OCI-LY7 (cell line): ENCODE measurements at regions not wholly inside any gene's neighbourhood (a gene's known extent, or its start where the extent isn't known, plus 50 kb on each side); places are given as distances from the start of the nearest gene placed in this dataset.
"Not testable (repeated sequence)": the region's sequence is repeated elsewhere in the genome, so short reads cannot be mapped to it uniquely, and the experiment has no call there.

Experiments
- BruUV-seq: library from RNA; stranded (reverse); fragments of 400-500 nt; replicated peaks from 2 replicates; lab custom pipeline; 2021; lab: Mats Ljungman, UMichigan
- CTCF ChIA-PET: fragments of 300-600 bp; sonication (Branson Sonifier 250); formaldehyde crosslinking; loops from one replicate; lab custom pipeline; 2022; ENCODE audit warnings: antibody characterized with exemption; ENCODE audit not compliant: unreplicated experiment; lab: Charles Lee
- POLR2A ChIA-PET: fragments of 300-600 bp; sonication (Branson Sonifier 250); formaldehyde crosslinking; loops from one replicate; lab custom pipeline; 2022; ENCODE audit warnings: antibody characterized with exemption; lab: Charles Lee
- DNase-seq: peaks from one replicate; pipeline ENCODE4 v3.0.0-alpha.2; 2015; ENCODE audit warnings: low spot score
- H2AFZ ChIP-seq: fragments of 200-600 bp; sonication (generic), shearing (Covaris generic); 2 replicates; pipeline ENCODE4 v1.6.1; 2014; ENCODE audit warnings: mild to moderate bottlenecking, antibody characterized with exemption, low read length, moderate library complexity
- H3K27ac ChIP-seq: fragments of 200-600 bp; sonication (generic); 2 replicates; pipeline ENCODE4 v1.5.1; 2014; ENCODE audit warnings: mixed run types, low read depth, mild to moderate bottlenecking, moderate library complexity, low read length, inconsistent platforms; ENCODE audit not compliant: poor library complexity, severe bottlenecking
- H3K36me3 ChIP-seq: fragments of 200-600 bp; sonication (generic); 2 replicates; pipeline ENCODE4 v1.6.1; 2014; ENCODE audit warnings: mild to moderate bottlenecking, antibody characterized with exemption, low read length, moderate library complexity, mixed read lengths; ENCODE audit not compliant: insufficient read depth
- H3K4me1 ChIP-seq: fragments of 200-600 bp; sonication (generic); 2 replicates; pipeline ENCODE4 v1.5.1; 2014; ENCODE audit warnings: mild to moderate bottlenecking, low read length; ENCODE audit not compliant: insufficient read depth, poor library complexity, severe bottlenecking
- H3K4me2 ChIP-seq: fragments of 200-600 bp; sonication (generic); 2 replicates; pipeline ENCODE4 v1.6.1; 2014; ENCODE audit warnings: mild to moderate bottlenecking, low read length
- H3K4me3 ChIP-seq: fragments of 200-600 bp; sonication (generic); 2 replicates; pipeline ENCODE4 v1.5.1; 2014; ENCODE audit warnings: mild to moderate bottlenecking, low read depth, low read length; ENCODE audit not compliant: poor library complexity, severe bottlenecking
- H3K79me2 ChIP-seq: fragments of 200-600 bp; sonication (generic); 2 replicates; pipeline ENCODE4 v1.6.1; 2016; ENCODE audit warnings: low read depth, mild to moderate bottlenecking, low read length, moderate library complexity, mixed read lengths; ENCODE audit not compliant: insufficient read depth
- H3K9me2 ChIP-seq: fragments of 200-600 bp; sonication (generic); 2 replicates; pipeline ENCODE4 v1.6.1; 2016; ENCODE audit warnings: mild to moderate bottlenecking, low read length, mixed read lengths; ENCODE audit not compliant: insufficient read depth
- H3K9me3 ChIP-seq: fragments of 200-600 bp; sonication (generic); 2 replicates; pipeline ENCODE4 v1.6.1; 2014; ENCODE audit warnings: mild to moderate bottlenecking, mixed run types, low read length, mixed read lengths
- H4K20me1 ChIP-seq: fragments of 200-600 bp; sonication (generic); 2 replicates; pipeline ENCODE4 v1.6.1; 2014; ENCODE audit warnings: mild to moderate bottlenecking, antibody characterized with exemption, low read length, moderate library complexity, mixed read lengths; ENCODE audit not compliant: insufficient read depth
- EZH2phosphoT487 ChIP-seq: fragments of 200-600 bp; sonication (generic); IDR thresholded peaks from 2 replicates; pipeline ENCODE4 v1.6.1; 2018; ENCODE audit warnings: low read depth, borderline replicate concordance, mild to moderate bottlenecking, mixed run types, antibody characterized with exemption, low read length, moderate library complexity, mixed read lengths
- intact Hi-C: fragments of 100-400 bp; cut with micrococcal nuclease; formaldehyde crosslinking; loops from one replicate; pipeline ENCODE4 v1.10.0; 2022; ENCODE audit not compliant: unreplicated experiment
- TF ChIP-seq, protein P1 (sequence below): fragments of 200-600 bp; sonication (generic); conservative IDR thresholded peaks from 2 replicates; pipeline ENCODE4 v1.5.1; 2014; ENCODE audit warnings: mild to moderate bottlenecking, antibody characterized with exemption, low read length, moderate library complexity, mixed read lengths

DNA sequence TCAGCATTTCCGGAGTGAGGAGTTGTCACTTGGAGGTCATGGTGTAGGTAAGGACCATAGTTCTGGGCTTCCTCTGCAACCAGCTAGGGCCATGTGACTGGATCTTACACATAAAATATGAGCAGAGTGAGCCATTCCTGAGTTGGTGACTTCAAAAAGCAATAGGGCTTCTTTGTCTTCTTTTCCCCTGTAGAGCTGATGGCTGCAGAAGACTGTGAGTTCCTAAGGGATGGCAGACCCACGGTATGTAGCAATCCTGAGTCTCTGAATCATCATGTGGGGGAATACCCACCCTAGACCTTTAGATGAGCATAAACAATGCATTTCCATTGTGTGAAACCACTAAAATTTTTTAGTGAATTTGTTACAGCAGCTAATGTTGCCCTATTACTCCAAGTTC, 151.1 kb upstream of the TBX3 start:
- Histone ChIP-seq H3K27ac (no peak overlapping the region), H3K36me3 (no peaks in the 10 kb centered on the region), H4K20me1 (no peaks in the 10 kb centered on the region), H3K4me3 (no peak overlapping the region), H3K79me2 (no peaks in the 10 kb centered on the region), H3K9me3 (no peaks in the 10 kb centered on the region), H2AFZ (no peak overlapping the region), H3K4me2 (no peak overlapping the region), H3K4me1 (no peaks in the 10 kb centered on the region), H3K9me2 (no peaks in the 10 kb centered on the region)
- ChIA-PET CTCF (no interaction called here), POLR2A (no interaction called here)
- DNase-seq, result no peak
- no TSS peak for BruUV-seq
- intact Hi-C loops, result no loop called here
- TF ChIP-seq, protein P1, sequence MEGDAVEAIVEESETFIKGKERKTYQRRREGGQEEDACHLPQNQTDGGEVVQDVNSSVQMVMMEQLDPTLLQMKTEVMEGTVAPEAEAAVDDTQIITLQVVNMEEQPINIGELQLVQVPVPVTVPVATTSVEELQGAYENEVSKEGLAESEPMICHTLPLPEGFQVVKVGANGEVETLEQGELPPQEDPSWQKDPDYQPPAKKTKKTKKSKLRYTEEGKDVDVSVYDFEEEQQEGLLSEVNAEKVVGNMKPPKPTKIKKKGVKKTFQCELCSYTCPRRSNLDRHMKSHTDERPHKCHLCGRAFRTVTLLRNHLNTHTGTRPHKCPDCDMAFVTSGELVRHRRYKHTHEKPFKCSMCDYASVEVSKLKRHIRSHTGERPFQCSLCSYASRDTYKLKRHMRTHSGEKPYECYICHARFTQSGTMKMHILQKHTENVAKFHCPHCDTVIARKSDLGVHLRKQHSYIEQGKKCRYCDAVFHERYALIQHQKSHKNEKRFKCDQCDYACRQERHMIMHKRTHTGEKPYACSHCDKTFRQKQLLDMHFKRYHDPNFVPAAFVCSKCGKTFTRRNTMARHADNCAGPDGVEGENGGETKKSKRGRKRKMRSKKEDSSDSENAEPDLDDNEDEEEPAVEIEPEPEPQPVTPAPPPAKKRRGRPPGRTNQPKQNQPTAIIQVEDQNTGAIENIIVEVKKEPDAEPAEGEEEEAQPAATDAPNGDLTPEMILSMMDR, result no peak
- TF ChIP-seq EZH2phosphoT487, result no peak

DNA sequence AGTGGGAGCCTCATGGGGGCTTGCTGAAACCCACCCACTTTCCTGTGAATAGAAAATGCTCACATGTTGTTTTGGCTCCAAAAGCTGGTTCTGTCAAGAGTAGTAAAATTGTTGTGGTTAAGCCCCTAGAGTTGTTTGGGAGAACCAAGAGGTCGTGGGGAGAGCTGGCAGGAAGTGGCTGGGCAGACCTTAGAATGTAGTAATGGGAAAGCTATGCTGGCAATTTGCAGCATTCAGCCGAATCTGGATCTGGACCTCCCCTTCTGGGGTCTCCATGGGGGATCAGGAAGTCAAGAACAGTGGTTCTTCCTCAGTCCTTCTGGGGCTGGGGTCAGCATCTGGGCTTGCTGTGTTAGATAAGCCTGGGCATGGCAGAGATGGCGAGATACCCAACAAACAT, 150.6 kb upstream of the TBX3 start:
- DNase-seq, result no peak
- no peak overlapping the region for H2AFZ ChIP-seq
- TF ChIP-seq, protein P1, result no peak
- no peak for TF ChIP-seq EZH2phosphoT487
- no peaks in the 10 kb centered on the region for H3K9me3 ChIP-seq
- no peaks in the 10 kb centered on the region for H3K9me2 ChIP-seq
- intact Hi-C loops, result no loop called here
- no peaks in the 10 kb centered on the region for H4K20me1 ChIP-seq
- ChIA-PET CTCF (no interaction called here), POLR2A (no interaction called here)
- H3K36me3 ChIP-seq, result no peaks in the 10 kb centered on the region
- no peaks in the 10 kb centered on the region for H3K79me2 ChIP-seq
- no peak overlapping the region for H3K4me3 ChIP-seq
- no peaks in the 10 kb centered on the region for H3K4me1 ChIP-seq
- H3K27ac ChIP-seq, result no peak overlapping the region
- no peak overlapping the region for H3K4me2 ChIP-seq
- no TSS peak for BruUV-seq

DNA sequence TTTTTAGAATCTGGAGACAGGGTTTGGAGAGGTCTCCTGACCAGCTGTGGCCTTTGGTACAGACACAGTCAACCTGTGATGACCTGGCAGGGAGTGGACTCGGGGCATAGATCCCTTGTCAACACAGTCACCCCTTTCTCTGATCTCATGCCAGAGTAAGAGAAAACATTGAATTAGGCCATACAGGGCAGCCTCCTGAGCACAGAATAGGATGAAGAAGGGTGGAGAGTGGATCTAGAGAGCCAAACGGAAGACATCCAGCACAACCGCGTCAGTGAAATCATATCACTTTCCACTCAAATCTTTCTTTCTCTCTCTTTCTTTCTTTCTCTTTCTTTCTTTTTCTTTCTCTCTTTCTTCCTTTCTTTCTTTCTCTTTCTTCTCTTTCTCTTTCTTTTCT, 145.9 kb upstream of the TBX3 start:
- no peaks in the 10 kb centered on the region for H3K79me2 ChIP-seq
- no peaks in the 10 kb centered on the region for H3K4me1 ChIP-seq
- CTCF ChIA-PET, result no interaction called here

DNA sequence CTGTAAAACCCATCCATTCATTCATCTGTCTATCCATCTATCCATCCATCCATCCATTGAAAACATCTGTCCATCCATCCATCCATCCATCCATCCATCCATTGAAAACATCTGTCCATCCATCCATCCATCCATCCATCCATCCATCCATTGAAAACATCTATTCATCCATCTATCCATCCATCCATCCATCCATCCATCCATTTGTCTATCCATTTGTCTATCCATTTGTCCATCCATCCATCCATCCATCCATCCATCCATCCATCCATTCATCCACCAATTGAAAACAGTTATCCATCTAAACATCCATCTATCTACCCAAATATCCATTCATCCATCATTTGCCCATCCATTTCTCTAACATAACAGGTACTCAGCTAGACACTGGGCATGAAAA, 145.3 kb upstream of the TBX3 start:
- POLR2A ChIA-PET, result not testable (repeated sequence)

More for the DNA sequence above, 145.9 kb upstream of the TBX3 start:
- no peak overlapping the region for H3K27ac ChIP-seq
- no TSS peak for BruUV-seq
- no peak overlapping the region for H3K4me3 ChIP-seq
- no peak for TF ChIP-seq EZH2phosphoT487
- TF ChIP-seq, protein P1, result no peak
- POLR2A ChIA-PET, result interaction anchor here (0.6 kb wide), 1 partner anchor 582 kb away, joined by 3 read pairs; no protein-coding TSS in a partner anchor
- H3K36me3 ChIP-seq, result no peaks in the 10 kb centered on the region
- intact Hi-C loops, result no loop called here
- H3K9me3 ChIP-seq, result no peaks in the 10 kb centered on the region
- no peaks in the 10 kb centered on the region for H4K20me1 ChIP-seq
- no peaks in the 10 kb centered on the region for H3K9me2 ChIP-seq
- H3K4me2 ChIP-seq, result no peak overlapping the region
- no peak for DNase-seq
- no peak overlapping the region for H2AFZ ChIP-seq

More for the DNA sequence above, 145.3 kb upstream of the TBX3 start:
- H3K4me3 ChIP-seq, H3K27ac ChIP-seq, intact Hi-C loops, H3K36me3 ChIP-seq, CTCF ChIA-PET, H3K4me1 ChIP-seq, H3K9me3 ChIP-seq, H3K4me2 ChIP-seq, H3K79me2 ChIP-seq, H4K20me1 ChIP-seq, BruUV-seq, H3K9me2 ChIP-seq, DNase-seq, H2AFZ ChIP-seq: not testable (repeated sequence)
